GM19328 (cell line): ENCODE measurements at regions not wholly inside any gene's neighbourhood (a gene's known extent, or its start where the extent isn't known, plus 50 kb on each side); places are given as distances from the start of the nearest gene placed in this dataset.

Source experiments
- ATAC-seq: cut with Tn5 transposase; IDR thresholded peaks from one replicate; pipeline ENCODE4 v1.9.1; 2021; ENCODE audit warnings: mild to moderate bottlenecking, moderate library complexity; ENCODE audit not compliant: unreplicated experiment

DNA sequence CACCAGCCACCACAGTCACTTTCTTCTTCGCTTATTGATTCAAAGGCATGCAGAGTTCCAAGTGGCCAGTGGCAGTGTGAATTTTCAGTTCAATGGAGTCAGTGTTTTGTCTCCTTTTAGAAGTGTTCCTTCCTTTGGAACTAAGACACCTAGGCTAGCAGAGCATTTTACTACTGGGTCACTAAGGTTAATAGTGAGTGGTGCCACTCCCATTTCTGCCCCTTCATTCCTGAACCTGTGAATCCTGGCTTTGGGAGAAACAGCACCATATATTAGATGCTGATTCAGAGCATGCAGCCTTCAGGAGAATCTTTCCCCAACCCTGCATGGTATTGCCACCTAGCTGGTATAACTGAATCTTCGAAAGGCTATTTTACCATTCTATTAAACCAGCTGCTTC lies 312.7 kb downstream of the HRH4 start:
- no peak for ATAC-seq

DNA sequence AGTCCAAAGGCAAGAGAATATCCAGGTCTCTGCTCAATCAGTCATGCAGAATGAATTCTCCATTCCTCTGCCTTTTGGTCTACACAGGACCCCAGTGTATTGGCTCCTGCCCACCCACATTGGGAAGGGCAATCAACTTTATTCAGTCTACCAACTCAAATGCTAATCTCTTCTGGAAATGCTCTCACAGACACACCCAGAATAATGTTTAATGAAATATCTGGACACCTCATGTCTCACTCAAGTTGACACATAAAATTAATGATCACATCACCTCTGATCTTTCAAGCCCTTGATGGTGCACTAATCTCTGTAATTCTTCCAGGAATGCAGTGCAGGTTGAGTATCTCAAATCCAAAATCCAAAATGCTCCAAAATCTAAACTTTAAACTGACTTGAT lies 315.6 kb downstream of the HRH4 start:
- ATAC-seq = no peak

DNA sequence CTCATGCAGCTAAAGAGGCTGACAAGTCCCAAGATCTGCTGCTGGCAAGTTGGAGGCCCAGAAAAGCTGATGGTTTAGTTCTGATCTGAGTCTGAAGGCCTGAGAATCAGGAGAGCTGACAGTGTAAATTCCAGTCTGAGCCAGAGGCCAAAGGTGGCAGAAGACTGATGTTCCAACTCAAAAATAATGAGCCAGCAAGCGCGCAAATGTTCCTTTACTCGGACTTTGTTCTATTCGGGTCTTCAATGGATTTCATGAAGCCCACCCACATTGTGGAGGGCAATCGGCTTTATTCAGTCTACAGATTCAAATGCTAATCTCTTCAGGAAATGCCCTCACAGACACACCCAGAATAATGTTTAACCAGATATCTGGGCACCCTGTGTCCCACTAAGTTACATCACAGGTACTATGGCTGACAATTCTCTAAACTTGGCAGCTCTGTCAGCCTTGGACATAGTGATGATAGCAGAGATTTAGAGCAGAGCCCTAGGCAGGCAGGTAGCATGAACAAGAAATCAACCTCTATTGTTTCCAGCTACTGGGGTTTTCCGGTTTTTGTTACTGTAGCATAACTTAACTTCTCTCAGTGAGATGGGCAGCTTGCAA lies 318.5 kb downstream of the HRH4 start:
- ATAC-seq = no peak

- no peak for ATAC-seq
Observed at GRCh38 chr18:24782566-24782965, 322.1 kb downstream of the HRH4 start.

DNA sequence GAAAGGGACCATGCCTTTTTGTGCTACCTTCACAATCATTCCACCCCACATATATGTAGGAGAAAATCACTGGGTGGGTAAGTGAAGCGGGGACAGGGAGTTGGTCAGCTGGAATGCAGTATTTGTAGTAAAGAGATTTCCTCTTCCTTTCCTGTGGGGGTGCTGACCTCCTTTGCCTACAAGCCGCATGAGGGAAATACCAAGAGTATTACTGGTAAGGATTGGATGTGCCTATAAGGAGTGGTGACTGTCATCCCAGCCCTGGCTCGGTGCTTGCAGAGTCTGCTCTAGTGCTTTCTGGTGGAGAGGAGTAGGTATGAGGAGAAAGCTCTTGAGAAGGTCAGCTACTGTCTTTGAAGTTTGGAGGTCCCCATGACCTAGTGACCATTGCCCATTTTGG lies 324.6 kb downstream of the HRH4 start:
- ATAC-seq = no peak

DNA sequence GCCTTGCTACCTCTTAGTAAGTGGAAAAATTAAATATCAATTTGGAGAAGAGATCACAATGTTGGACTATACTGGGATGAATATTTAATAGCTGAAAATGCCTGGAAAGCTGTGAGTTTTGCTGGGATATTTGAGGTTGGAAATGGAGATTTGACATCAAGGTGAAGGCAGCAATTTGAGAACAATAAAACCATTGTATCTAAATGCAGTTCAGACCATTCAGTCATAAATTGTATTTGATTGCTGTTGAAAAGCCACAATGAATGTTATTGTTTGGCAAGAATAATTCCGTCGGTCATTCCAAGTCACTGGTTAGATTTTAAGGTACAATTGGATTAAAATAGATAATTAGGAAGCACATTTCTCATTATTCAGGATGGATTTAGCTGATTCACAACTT lies 325.6 kb downstream of the HRH4 start:
- ATAC-seq = no peak

GRCh38 chr18:24790347-24790746 lies 329.9 kb downstream of the HRH4 start:
- ATAC-seq = no peak

- ATAC-seq = no peak
Observed at GRCh38 chr18:24791751-24792545, 331.5 kb downstream of the HRH4 start.

DNA sequence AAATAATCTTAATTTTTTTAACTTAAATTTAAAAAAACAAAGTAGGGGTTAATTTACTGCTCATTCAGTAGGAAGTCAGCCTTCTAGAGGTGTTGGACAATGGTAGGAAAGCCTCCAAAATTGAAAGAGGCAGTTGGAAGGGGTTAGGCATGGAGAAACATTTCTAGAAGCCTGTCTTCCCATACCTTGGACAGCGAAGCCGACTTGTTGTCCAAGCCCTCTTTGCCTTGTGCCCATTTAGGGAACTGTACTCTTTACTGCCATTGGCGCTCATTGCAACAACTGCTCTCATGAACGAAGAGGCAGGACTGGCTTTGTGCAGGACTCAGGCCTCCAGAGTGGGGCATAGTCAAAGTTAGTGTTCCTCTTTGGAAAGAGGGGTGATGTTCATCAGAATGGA lies 333.3 kb downstream of the HRH4 start:
- no peak for ATAC-seq

DNA sequence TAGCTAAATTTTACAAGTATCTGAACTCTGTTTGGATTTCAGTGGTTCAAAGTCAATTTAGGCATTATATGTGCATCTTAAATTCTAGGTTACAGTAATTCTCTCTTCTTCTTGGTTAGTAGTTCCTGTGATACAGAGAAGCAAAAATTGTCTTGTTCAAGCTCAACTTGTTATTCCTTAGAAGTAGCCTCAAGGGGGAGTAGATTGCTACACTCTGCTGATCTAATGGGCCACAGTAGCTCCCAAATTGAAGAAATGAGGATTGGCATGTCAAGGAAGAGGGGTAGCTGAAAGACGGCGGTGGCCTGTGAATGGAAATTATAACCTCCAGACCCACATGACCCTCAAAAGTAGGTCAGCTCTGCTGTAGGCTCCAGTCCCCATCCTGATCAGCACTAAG lies 334.7 kb downstream of the HRH4 start:
- no peak for ATAC-seq

- ATAC-seq = no peak
Observed at GRCh38 chr18:24797981-24798380, 337.5 kb downstream of the HRH4 start.

DNA sequence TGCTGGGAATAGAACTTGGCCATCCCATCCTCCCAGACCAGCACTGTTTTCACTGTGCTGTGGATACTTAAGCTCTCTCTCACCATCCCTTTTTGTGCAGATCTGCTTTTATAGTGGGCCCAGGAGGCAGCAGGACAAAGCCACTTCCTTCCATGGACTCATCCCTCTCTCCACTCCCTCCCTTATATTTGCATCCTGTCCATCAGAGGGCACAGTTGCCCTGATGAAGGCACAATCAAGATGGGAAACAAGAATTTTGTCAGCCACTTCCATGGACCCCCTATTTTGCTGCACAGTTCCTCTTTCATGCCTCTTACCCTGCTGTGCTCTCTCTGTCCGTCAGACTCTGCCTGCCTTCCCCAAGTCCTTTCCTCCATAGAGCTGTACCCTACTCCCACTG lies 338.7 kb downstream of the HRH4 start:
- ATAC-seq = no peak

DNA sequence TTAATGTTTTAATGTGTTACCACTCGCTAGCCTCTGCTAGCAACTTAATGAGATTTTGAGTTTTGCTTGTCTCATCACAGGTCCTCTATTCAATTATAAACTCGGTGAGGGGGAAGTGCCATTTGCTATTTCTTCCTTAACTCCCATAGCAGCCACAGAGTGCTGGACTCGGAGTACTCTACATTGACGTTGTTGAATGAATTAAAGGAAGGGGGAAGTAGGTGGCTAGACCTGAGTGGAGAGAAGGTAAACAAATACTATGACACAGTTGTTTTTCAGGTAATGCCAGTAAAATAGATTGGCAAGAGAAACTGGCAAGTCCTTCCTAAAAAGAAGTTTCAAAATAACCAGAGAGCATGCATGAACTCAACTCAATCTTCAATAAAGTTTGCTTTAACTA lies 339.3 kb downstream of the HRH4 start:
- no peak for ATAC-seq

DNA sequence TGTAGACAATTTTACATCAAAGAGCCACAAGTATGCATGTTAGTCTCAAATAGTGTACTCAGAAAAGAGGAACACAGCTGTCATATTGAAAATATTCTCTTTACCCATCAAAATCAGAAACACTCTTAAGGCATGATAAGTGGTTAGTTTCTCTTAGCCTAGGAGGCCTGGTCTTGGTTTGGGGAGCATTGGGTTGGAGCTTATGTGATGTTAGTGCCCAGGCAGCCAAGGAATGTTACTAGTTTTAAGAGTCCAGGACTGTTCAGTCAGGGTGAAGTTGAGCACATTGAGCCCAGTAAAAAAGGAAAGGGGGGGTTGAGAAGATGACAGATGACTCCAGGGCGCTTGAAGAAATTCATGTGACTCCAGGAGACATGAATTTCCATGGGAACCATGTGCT lies 340.6 kb downstream of the HRH4 start:
- ATAC-seq = no peak

DNA sequence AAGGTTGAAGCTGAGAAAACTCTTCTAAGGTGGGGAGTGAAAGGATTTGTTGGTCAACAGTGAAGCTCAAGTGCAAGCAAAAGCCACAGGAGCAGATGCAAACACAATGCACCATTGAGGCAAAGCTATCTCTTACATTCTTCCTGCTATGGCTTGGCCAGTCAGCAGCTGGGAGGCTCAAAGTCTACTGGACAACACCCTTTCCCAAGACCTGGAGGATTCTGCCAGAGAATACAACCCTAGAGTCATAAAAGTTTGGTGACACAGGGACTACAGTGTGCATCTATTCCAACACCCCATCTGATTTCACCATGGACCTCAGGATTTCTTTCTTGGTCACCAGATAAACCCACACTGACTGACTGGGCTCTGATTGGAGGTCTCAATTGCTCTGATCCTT lies 342.0 kb downstream of the HRH4 start:
- ATAC-seq = no peak

DNA sequence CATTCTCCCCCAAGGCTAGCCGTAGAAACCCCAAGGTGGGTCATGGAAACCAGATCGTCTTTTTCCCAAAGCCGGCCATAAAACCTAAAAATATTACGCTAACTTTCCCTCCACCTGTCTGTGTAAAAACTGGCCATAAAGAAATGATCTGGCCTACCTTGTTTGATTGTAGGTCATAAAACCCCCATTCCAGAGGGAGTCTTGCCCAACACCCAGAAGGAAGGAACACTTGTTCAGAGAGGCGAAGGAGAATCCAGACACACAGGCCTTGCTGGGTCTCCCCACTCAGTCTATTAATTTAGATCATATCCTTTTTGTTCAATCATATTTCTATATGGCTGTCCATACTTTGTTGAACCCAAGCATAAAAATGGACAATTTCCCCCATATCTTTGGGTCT lies 344.7 kb downstream of the HRH4 start:
- ATAC-seq = no peak

DNA sequence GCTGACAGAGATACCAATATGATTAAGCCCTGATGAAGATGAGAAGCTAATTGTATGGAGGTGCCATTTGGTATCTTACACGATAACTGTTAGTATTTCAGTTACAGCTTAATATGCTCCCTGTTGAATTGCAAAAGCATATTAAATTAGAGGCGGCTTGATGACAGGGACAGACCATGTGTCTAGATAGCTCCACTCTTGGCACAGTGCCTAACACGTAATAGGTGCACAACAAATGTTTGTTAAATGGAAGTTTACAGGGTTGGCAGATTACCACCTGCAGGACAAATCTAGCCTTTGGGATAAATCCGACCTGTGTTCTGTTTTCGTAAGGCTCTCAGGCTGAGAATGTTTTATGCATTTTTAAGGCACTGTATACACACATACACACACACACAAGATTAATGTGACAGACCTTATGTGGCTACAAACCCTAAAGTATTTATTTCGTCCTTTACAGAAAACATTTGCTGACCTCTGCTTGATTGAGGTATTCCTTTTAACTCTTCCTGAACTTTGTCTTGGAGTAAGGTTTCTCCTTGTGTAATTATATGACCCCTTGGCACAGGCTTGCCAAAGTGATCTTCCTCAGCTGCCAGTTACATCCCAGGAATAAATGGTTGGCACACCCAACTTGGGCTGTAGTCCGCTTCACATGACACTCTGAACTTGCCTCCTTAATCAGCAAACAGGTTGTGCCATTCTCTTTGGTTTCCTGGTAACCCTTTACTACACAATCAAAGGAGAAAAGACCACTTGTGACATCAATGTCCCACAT lies 348.9 kb downstream of the HRH4 start:
- no peak for ATAC-seq

DNA sequence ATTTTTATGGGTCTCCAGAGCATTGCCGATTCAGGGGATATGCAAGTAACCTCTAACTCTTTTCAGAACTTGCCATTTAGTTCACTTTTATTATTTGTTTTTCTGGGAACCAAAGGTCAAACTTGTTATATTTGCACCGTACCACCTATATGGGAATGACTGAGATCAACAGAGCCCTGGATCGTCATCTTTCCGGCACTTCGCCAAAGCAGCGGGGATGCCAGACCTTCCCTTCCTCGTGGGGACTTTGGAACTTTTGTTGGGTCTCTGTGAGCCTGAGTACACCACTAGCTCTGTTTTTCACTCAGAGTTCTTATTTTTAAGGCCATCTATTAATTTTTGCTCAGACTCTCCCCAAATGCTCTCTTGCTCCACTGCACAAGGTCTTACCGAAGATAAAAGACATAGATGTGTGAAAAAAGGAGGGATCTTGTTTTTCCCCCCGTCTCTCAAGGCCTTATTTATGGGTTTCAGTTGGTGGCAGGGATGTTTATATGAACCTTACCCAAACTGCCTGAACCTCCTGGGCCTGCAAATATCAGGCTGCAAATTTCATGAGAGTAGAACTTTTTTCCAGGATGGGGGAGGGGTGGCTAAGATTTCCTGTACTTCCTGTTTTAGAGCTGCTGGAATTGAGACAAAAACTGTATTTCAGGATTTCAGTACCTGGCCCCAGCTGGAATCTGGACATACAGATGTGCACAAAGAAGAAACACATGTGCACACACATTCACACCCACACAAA lies 350.3 kb downstream of the HRH4 start:
- ATAC-seq = no peak

DNA sequence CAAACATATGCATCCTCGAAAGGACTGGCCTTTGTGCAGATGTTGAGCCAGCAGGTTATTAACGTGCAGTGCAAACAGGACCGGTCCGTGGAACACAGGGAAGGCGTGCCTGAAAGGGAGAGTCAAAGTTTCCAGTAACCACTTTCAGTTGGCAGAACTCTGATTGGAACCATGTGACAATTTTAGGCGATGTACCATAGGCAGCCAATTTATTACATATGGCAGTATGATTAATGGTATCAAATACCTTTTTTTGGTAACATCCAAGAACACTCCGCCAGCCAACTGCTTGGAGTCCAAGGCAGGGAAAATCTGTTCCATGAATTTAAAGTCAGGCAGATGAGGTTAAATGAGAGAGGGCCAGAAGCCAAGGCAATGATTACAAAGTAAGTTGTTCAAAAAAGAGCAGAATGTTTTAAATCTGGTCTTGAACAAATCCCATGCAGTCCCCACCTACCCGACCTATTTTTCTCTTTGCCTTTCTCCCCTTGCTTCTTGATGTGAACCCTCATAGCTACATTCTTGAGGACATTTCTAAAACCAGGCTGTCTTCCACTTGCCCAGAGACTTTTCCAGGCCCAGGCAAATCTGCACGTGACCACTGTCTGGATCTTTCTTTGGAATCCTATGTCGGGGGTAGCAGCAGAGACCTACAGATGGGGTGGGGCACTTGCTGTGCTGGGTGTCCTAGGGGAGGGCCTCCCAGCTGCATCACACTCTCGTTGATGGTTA lies 351.7 kb downstream of the HRH4 start:
- no peak for ATAC-seq

DNA sequence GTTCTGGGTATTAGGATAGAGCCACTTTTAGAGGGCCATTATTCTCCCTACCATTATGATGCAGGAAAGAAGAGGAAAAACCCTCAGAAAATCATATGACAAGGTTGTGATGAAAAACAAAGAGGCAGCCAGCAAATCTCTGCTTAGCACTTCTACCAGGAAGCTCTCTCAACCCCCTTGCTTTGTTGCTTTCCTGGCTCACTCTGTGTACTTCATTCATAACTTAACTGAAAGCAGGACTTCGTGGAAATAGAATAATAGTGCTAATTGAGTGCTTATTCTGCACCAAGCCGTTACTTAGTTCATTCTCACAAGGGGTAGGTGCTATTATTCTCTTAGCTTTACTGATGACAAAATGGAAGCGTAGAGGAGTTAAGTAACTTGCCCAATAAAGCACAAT lies 354.1 kb downstream of the HRH4 start:
- no peak for ATAC-seq

DNA sequence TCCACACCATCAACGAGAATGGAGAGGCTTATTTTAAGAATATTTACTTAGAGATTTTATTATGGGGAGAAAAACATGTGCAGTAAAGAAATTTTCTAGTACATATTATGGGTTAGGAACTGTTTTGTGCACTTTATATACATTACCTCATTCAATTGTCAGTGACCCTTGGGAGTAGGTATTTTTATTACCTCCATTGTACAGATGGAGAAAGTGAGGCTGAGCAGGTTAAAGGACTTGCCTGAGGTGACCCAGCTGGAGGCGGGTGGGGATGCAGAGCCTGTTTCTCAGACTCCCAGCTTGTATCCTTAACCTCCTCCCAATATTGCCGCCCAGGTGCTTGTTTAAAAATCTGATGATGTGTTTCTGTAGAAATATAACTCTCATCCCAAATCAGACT lies 356.7 kb downstream of the HRH4 start:
- no peak for ATAC-seq
